Cardiac fibroblast (primary cell): ENCODE measurements at regions not wholly inside any gene's neighbourhood (a gene's known extent, or its start where the extent isn't known, plus 50 kb on each side); places are given as distances from the start of the nearest gene placed in this dataset.

Experiments
- DNase-seq, 2 donors: peaks; one replicate each; pipeline versions ENCODE4 v3.0.0 to v3.0.0-alpha.2; 2010; ENCODE audit warnings: low read depth in 2 of 2
- H3K4me3 ChIP-seq, 2 donors: replicated peaks in 1 of 2; 1 replicate in 1 of 2; 2 replicates in 1 of 2; pipeline ENCODE4 v1.5.1; 2011; ENCODE audit warnings: low read depth in 2 of 2, low read length in 2 of 2, mild to moderate bottlenecking in 2 of 2, moderate library complexity in 1 of 2
- CTCF ChIP-seq: IDR thresholded peaks from one replicate; pipeline ENCODE4 v1.5.1; 2011; ENCODE audit warnings: low read depth, mild to moderate bottlenecking, low read length, inconsistent platforms

- H3K4me3 ChIP-seq: no peak overlapping the region
- TF ChIP-seq CTCF: no peak
- DNase-seq: no peak
These were observed 768.3 kb upstream of the COX7C start for GRCh38 chr5:85849411-85849810.

GRCh38 chr5:85865296-85865695, 752.4 kb upstream of the COX7C start:
- TF ChIP-seq CTCF: no peak
- no peak for DNase-seq
- no peak overlapping the region for H3K4me3 ChIP-seq

GRCh38 chr5:85868070-85868469, 749.7 kb upstream of the COX7C start:
- no peak for DNase-seq
- TF ChIP-seq CTCF: no peak
- H3K4me3 ChIP-seq: no peak overlapping the region

GRCh38 chr5:85893996-85894395, 723.7 kb upstream of the COX7C start:
- TF ChIP-seq CTCF: no peak
- DNase-seq: no peak
- H3K4me3 ChIP-seq: no peak overlapping the region

GRCh38 chr5:85896514-85896913, 721.2 kb upstream of the COX7C start:
- TF ChIP-seq CTCF: no peak
- no peak for DNase-seq

GRCh38 chr5:85906460-85906859, 711.3 kb upstream of the COX7C start:
- no peak overlapping the region for H3K4me3 ChIP-seq
- DNase-seq: no peak
- TF ChIP-seq CTCF: no peak

More at GRCh38 chr5:85896514-85896913, 721.2 kb upstream of the COX7C start:
- no peak overlapping the region for H3K4me3 ChIP-seq

- TF ChIP-seq CTCF: no peak
- DNase-seq: no peak
- no peak overlapping the region for H3K4me3 ChIP-seq
These were observed 707.4 kb upstream of the COX7C start for GRCh38 chr5:85910335-85910734.
